GM21786 (cell line): ENCODE measurements at regions not wholly inside any gene's neighbourhood (a gene's known extent, or its start where the extent isn't known, plus 50 kb on each side); places are given as distances from the start of the nearest gene placed in this dataset.
"Not testable (repeated sequence)": the region's sequence is repeated elsewhere in the genome, so short reads cannot be mapped to it uniquely, and the experiment has no call there.

Source experiments
- ATAC-seq: cut with Tn5 transposase; IDR thresholded peaks from one replicate; pipeline ENCODE4 v1.9.1; 2021; ENCODE audit not compliant: unreplicated experiment

DNA sequence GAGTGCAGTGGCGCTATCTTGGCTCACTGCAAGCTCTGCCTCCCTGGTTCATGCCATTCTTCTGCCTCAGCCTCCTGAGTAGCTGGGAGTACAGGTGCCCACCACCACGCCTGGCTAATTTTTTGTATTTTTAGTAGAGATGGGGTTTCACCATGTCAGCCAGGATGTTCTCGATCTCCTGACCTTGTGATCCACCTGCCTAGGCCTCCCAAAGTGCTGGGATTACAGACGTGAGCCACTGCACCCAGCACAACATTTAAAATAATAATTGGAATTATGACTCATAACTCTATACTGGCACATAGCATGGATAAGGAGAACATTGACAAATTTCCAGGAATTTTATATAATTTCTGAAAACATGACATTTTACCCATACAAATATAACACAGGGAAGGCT is 54.2 kb downstream of the DBET start:
- not testable (repeated sequence) for ATAC-seq

- ATAC-seq = not testable (repeated sequence)
Observed at GRCh38 chr4:190119474-190119873, 54.1 kb upstream of the DUX4 start.

DNA sequence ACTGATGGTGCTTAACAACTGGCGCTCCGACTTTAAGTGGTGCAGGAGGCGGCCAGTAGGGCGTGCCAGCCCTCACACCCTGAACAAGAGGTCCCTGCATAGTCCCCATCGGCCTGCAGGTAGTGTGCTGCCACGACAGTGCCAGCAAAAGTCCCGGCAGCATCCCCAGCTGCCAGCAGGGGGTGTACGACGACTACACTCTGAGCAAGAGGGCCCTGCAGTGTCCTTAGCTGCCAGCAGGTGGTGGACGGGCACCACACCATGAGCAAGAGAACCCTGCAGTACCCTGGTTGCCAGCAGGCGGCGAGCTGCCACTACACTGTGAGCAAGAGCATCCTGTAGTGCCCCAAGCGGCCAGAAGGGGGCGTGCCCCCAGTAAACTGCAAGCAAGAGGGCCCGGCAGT is 53.5 kb upstream of the DUX4 start:
- peak; percentile 75 for ATAC-seq

- peak; percentile 38 for ATAC-seq
Observed at GRCh38 chr4:190120537-190121001, 53.0 kb upstream of the DUX4 start.

- ATAC-seq = not testable (repeated sequence)
Observed at GRCh38 chr4:190121076-190121671, 52.4 kb upstream of the DUX4 start.

GRCh38 chr4:190121759-190122158 is 51.8 kb upstream of the DUX4 start:
- ATAC-seq = no peak

DNA sequence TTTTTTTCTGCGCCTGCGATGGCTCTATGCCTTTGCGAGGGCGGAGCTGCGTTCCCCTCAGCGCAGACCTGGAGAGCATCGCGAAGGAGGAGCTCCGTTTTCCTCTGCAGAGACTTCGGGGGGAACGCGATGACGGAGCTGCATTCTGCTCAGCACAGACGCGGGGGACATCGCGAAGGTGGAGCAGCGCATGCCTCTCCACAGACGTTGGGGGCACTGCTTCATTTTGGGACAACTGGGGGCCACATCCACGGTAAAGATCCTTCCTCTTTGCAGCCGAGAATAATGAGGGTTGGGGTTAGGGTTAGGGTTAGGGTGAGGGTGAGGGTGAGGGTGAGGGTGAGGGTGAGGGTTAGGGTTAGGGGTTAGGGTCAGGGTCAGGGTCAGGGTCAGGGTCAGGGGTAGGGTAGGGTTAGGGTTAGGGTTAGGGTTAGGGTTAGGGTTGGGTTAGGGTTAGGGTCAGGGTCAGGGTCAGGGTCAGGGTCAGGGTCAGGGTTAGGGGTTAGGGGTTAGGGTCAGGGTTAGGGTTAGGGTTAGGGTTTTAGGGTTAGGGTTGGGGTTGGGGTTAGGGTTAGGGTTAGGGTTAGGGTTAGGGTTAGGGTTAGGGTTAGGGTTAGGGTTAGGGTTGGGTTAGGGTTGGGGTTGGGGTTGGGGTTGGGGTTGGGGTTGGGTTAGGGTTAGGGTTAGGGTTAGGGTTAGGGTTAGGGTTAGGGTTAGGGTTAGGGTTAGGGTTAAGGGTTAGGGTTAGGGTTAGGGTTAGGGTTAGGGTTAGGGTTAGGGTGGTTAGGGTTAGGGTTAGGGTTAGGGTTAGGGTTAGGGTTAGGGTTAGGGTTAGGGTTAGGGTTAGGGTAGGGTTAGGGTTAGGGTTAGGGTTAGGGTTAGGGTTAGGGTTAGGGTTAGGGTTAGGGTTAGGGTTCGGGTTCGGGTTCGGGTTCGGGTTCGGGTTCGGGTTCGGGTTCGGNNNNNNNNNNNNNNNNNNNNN is 51.1 kb upstream of the DUX4 start:
- not testable (repeated sequence) for ATAC-seq
